GM19397 (cell line): ENCODE measurements at regions not wholly inside any gene's neighbourhood (a gene's known extent, or its start where the extent isn't known, plus 50 kb on each side); places are given as distances from the start of the nearest gene placed in this dataset.

Experiments
- ATAC-seq: cut with Tn5 transposase; IDR thresholded peaks from one replicate; pipeline ENCODE4 v1.9.1; 2021; ENCODE audit warnings: mild to moderate bottlenecking, moderate library complexity; ENCODE audit not compliant: unreplicated experiment

DNA sequence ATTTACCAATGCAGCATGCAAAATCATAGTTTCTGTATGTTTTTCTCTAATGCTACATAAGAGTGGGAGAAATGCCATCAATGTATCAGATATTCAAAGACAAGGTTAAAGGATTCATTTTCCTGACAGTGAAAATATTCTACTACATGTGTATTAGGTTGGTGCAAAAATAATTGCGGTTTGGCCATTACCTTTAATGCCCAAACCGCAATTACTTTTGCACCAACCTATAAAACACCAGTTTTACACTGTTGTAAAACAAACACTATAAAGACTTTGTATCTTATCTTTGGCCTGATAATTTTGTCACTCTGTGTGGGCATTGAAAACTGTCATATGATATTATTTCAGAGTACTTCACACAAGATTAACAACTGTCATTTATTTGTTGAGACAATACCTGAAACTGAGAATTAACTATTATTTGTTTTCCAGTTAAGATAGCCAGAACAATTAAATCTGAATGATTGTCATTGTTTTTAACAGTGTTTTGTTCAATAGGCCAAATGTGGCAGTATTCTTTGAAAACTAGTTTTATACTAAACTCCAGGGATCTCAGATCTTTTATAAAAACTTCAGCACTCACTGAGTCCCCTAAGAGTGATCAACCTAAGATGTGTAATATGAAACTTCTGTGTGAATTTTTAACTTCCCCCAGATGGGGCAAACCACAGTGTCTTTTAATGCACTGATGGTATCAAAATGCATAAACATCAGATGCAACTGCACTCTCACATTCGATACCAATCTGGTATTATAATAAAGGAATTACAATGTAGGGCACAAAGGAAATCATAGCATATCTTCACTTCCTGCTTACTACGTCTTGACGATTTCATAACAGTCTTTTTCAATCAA is 53.8 kb upstream of the FBN2 start:
- ATAC-seq: no peak

DNA sequence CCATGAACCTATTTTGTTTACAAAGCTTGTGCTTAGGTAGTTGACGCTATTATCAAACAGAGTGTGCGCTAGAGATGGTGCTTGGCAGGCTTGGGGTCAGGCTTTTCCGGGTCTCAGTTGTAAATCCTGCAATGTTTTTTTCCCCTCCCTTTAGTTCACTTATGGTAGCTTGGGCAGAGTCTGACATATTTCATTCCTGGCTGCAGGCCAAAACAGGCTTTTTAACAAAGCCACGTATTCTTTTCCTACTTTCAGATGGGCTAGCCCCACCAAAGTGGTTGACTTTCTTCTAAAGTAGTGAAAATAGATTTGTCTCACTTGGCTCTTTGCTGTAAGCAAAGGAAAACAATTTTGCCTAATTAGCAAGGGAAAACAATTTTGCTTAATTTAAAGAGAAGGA is 58.0 kb upstream of the FBN2 start:
- no peak for ATAC-seq

DNA sequence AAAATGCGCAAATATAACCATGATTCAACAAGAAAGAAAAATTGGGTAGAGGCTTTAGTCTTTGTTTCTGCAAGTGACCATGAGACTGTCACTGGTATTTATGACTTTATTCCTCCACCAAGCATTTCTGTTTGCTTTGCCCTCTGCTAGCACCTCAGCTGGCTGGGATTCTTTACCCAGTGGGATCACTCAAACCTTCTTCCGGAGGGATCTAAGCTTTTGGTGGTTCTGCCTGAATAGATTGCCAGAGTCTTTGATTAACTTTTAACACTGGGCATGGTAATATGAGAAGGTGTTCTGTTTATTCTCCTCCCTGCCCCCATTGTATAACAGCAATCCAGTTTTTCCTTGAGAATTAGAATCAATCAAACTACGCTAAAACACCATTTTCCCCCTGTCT is 59.1 kb upstream of the FBN2 start:
- ATAC-seq: no peak

DNA sequence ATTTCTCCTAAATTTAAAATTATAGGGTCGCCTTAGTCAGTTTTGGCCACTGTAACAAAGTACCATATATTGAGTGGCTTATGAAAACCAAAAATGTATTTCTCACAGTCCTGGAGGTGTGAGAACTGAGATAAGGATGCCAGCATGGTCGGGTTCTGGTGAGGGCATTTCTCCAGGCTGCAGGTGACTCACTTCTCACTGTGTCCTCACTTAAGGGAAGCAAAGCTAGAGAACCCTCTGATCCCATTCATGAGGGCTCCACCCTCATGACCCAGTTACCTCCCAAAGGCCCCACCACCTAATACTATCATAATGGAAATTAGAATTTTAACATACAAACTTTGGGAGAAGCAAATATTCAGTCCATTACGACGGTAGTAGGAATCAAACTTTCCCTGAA is 75.1 kb upstream of the FBN2 start:
- ATAC-seq: no peak

DNA sequence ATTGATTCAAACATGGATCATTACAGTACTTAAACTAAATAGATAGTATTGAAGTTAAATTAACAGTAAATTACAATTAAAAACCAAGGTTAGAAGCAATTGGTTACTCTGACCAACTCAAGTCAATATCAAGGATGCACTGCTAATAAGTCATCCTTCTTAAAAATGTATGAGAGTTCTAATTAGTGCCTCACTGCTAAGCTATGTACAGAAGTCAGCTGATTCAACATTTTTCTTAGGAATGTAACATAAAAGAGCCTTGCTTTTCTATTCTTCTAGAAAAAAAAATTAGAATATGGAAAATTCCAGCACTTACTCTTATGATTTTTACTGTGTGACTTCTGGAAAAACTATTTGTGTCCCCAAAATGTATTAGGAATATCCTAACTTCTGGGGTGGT is 75.7 kb upstream of the FBN2 start:
- ATAC-seq: no peak

DNA sequence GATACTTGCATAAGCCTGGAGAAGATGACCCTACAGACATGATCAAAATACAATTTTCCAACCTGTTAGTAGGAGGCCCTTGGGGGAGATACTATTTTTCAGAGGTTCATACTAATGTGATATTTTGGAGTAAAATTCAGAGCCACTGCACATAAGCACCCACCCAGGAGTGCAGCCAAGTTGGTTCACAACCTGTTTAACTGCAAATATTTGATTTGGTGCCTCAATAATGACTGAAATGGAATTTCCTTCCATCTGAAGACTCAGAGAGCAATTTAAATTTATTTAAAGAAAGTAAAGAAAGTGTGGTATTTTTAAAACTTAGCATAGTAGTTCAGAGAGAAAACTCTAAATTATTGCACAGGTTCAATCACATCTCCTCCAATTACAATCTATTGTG is 77.5 kb upstream of the FBN2 start:
- no peak for ATAC-seq

DNA sequence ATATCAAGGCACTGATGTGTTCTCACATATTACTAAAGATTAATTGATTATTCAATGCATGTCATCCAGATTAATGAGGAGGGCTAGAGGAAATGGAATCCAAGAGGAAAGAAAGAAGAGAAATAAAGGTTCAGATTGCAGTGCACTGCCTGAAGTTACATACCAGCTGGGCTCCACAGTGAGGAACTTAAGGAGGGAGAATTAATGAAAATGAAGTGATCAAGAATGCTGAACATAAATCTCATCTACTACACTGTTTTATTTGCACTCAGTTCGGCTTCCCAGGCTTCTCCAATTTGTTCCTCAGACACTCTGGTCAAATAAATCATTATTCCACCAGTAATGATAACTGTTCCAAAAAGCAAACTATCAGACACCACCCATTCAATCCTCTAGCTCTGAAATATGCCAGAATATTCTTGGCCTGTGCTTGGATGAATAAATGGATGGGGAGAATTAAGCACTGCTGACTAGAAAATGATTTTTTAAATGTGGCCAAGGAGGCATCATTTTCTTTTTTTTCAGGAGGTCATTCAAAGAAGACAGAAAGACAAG is 88.6 kb upstream of the FBN2 start:
- ATAC-seq: no peak

DNA sequence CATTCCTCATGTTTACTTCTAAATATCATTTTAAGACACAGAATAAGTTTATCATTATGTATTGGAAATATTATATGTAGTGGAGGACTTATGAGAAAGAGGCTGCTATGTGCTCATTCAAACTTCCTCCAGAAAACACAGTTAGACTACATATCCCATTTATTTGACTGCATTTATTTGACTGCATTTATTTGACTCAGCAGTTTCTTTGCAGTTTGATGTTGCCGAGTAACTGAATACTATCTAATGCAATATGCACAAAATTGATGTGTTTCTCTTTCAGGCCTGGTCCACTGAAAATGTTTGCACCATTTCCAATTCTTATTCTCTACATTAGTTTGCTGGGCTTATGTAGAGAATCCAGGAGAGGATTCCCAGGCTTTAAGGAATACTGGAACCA is 89.9 kb upstream of the FBN2 start:
- ATAC-seq: no peak

DNA sequence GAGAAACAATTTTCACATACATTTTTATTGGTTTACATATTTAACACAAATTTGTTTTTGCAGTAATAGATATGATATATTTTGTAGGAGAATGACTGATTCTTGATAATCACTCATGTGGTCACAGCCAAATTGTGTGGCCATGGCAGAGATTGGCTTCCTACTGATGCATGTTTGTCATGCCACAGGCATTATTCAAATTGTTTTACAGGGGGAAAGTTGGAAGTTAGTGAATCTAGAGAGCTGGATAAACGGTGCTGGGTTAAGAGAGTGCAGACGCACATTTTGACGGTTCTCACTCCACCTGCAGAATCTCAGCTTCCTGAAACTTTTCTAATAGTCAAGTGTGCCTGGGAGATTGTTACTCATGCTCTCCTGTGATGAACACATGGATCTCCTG is 91.1 kb upstream of the FBN2 start:
- no peak for ATAC-seq

DNA sequence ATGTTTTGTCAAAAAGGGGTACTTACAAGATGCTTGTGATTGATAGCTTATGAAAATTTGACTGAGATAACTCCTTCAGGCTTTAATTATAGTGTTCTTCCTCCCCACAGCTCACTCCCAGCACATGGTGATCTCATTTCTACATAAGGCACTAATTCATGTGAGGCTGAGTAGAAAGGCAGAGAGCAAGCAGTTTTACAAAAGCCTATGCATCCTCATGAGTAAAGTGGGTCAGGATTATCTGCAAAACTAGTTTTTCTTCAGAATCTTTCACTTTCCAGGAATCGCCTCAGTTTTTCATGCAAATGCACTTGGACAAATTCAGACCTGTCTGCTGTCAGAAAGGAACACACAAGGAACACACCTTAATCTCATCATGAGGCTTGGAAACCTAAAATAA is 92.1 kb upstream of the FBN2 start:
- ATAC-seq: no peak

DNA sequence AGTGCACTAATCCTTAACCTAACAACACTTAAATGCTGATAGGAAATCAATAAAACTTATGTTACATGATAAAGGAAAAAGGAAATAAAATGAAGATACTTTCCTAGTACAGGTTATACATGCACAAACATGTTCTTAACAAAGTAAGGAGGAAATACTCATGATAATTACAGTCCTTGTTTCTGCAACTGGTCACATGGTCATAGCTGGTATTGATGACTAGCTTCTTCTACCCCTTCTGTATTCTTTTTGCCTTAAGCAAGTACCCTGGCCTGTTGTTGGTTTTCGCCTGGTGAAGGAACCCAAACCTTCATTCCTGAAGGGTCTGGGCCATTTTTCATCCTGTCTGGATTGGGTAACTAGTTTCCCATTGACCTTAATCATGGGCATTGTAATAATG is 93.7 kb upstream of the FBN2 start:
- ATAC-seq: no peak

DNA sequence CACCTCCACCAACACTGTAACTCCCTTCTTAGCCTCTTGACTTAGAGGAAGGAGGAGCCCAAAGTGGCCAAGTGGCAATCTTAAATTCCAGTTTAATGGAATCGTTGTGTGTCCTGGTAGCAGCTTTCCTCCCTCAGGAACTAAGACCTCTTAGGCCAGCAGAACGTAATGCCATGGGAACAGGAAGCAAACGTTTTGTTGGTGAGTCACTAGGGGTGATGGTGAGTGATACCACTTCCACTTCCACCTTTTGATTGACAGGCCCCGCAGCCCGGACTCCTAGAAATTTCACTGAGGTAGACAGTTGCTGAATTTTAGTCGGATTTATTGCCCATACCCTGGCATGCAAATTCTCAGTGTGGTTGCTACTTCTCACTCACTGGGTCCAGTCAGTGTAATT is 94.2 kb upstream of the FBN2 start:
- no peak for ATAC-seq

DNA sequence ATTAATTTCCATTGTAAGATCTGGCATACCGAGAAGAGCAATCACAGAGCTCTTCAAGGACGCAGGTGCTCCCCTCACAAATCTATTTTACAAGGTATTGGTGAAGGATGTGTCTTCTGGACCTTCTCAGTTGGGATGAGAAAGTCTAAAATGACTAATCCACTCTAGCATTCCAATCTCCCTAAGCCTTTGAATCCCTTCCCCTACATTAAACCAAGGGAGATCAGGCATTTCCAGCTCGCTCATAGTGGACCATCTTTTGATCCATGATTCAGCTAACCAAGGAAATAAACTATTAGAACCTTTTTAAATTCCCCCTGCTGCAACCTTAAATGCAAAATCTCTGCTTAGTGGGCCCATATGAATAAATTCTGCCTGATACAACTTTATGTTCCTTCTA is 95.9 kb upstream of the FBN2 start:
- no peak for ATAC-seq

DNA sequence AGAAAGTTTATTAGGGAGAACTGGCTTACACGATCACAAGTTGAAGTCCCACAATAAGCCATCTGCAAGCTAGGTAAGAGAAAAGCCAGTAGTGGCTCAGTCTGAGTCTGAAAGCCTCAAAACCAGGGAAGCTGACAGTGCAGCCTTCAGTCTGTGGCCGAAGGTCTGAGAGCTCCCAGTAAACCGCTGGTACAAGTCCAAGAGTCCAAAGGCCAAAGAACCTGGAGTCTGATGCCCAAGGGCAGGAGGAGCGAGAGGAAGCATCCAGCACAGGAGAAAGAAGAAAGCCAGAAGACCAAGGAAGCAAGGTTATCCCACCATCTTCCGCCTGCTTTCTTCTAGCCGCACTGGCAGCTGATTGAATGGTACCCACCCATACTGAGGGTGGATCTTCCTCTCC is 97.3 kb upstream of the FBN2 start:
- no peak for ATAC-seq

DNA sequence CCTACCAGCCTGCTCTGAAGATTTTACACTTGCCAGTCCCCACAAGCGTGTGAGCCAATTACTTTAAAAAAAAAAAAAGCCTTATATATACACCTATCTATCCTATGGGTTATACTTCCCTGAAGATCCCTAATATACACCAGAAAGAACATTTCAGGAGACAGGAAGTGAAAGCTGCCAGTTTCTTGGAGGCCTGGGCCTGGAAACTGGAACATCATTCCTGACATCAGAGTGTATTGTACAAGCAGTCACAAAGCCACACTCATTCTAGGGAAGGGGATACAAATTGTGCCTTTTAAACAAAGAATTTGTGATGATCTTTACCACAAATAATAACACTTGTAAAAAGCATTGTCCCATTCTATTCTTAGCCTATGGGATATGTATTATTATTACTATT is 98.3 kb upstream of the FBN2 start:
- no peak for ATAC-seq

DNA sequence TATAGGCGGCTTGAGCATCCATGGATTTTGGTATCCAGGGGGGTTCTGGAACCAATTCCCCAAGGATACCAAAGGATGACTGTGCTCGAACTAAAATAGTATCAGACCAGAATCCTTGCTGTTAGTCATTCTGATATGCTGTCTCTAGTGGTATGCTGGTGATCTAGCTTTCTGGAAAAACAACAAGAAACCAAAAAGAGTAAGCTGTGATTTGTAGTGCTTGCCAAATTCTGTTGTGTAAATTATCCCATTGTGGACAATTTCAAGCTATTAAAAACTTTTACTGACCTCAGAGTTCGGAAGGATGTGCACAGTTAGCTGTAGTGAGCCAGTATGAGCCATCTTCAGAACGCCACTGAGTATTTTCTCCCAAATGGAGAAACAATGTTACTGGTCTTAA is 99.0 kb upstream of the FBN2 start:
- ATAC-seq: no peak

DNA sequence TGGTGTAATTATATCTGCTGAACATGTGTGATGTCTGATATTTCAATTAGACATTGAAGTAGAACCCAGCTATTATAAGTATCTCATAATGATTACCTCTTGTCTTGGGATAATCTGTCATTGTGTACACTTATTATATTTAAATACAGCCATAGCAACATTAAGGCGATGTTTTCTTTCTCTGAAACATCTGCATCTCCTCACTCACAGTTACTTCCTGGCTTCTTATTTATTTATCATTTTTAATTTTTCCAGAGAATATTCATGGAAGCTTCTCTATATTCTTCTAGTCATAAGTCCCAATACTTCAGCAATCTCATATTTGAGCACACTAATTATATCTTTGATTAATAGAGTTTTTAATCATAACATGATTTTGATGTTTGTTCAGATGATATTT is 103.8 kb upstream of the FBN2 start:
- no peak for ATAC-seq

DNA sequence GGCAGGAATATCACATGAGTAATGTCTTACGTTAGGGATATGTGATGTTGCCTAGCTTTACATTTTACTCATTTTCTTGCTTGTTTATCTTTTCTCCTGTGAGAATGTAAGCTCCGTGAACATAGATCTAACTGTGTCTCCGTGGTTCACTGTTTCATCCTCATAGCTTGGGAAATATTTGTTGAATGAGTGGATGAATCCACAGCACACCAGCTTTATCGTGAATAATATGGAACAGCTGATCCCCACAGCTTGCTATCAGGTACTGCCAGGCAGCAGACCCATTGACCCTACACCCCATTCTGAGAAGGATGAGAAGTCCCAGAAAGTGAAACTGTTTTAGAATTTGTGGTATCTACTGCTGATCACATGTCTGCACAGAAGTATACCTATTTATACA is 106.8 kb upstream of the FBN2 start:
- ATAC-seq: no peak

DNA sequence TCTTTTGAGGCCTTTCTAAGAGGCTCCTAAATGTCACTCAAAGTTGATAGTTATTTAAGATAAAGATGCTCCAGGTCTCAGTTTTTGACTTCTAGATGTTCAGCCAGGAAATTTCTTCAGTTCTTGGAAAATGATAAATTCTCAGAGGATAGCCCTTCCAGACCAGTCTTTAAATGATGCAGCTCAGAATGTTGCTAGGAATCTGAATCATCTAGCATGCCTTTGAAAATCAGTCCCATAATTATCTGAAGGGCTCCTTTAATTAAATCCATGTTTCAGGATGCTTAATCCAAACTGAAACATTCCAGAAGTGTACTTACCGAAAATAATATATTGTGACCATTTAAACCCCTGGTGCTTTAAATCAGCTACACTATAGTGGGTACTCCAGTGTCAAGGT is 107.5 kb upstream of the FBN2 start:
- no peak for ATAC-seq

DNA sequence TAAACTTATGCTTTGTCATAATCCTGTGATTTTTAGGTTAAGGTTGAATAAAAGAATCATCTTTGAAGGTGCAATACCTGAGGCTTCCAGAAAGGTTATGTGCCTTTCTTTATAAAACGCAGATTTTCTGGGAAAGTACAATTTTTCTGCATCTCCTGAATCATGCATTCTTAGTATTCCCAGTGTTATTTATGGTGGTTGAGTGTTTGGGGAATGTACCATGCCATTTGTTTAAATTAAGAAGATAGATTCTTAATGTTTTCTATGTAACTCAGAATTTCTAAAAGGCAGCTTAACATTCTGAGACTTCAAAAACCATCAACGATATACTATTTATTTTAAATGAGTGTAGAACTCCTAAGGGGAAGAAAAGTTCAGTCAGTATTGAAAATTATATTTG is 108.1 kb upstream of the FBN2 start:
- no peak for ATAC-seq

DNA sequence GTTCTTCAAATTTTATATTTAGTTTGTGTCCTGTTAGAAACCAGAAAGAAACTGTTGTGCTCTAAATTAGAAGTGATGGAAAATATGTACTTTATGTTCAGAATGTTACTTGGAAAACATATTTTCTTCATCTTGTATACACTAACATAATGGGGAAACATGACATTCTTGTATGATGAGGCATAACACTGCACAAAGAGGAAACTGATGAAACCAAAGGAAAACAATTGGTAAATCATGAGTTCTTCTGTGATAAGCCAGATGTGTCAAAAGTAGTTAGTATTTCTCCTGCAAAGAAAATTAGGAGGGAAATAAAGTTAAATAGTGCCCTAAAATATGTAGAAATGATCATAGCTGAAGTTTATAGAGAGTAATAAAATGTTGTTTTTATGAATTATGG is 111.1 kb upstream of the FBN2 start:
- no peak for ATAC-seq

DNA sequence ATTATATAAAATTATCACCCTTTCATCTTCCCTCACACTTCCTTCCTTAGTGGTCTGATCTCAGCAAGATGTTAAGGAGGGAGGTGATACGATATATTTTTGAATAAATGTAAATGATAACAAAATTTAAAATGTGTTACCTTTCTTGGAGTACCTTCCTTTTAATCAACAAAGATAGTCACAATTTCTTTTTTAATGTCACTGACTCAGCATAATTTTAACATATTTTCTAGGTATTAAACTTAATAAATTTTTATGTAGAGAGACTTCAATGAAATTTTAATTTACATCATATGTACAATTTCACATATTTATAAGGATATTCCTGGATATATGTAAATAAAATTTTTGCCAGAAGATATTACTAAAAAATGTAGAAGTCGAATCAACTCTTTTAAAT is 125.0 kb upstream of the FBN2 start:
- no peak for ATAC-seq

DNA sequence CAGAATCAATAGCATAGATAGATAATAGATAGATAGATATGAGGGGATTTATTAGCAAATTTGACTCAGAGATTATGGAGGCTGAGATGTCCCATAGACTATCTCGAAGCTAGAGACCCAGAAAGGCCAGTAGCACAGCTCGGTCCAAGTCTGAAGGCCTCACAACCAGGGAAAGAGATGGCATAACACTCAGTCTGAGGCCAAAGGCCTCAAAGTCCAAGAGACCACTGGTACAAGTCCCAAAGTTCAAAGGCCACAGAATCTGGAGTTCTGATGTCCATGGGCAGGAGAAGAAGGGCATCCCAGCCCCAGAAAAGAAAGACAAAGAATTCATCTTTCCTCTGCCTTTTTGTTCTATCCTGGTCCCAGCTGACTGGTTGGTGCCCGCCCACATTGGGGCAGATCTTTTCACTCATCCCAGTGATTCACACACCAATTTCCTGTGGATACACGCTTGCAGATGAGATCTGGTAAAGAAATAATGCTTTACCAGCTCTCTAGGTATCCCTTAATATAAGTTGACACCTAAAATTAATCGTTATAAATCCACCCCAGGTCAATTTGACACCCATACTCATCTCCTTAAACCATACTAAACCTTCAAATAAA is 127.8 kb upstream of the FBN2 start:
- no peak for ATAC-seq
